ENCODE measurements at regions not wholly inside any gene's neighbourhood (a gene's known extent, or its start where the extent isn't known, plus 50 kb on each side); places are given as distances from the start of the nearest gene placed in this dataset.

- DNase-seq = no peak
- H3K4me3 Mint-ChIP-seq = no peak overlapping the region
- POLR2A ChIA-PET = no interaction called here
- no peak overlapping the region for H3K27ac Mint-ChIP-seq
- no peaks in the 10 kb centered on the region for H3K27me3 Mint-ChIP-seq
- CTCF ChIA-PET = interaction anchor here (0.9 to 6.8 kb wide), 11 partner anchors 11 to 139 kb away, joined by 3 to 88 read pairs (median 5); no protein-coding TSS in a partner anchor
- peaks cover 2% of the 10 kb centered on the region for H3K36me3 Mint-ChIP-seq (ENCODE audit: low read depth)
- peaks cover 47% of the 10 kb centered on the region for H3K4me1 Mint-ChIP-seq
- no peaks in the 10 kb centered on the region for H3K9me3 Mint-ChIP-seq
Measured at GRCh38 chr10:110365356-110366143, 60.8 kb upstream of the SMNDC1 start.

- Mint-ChIP-seq H3K36me3 (ENCODE audit: low read depth) (peaks cover 2% of the 10 kb centered on the region), H3K4me1 (peaks cover 39% of the 10 kb centered on the region), H3K4me3 (no peak overlapping the region), H3K9me3 (no peaks in the 10 kb centered on the region), H3K27ac (no peak overlapping the region), H3K27me3 (no peaks in the 10 kb centered on the region)
- ChIA-PET CTCF (interaction anchor here (1.0 to 6.8 kb wide), 9 partner anchors 10 to 77 kb away, joined by 3 to 88 read pairs (median 4); no protein-coding TSS in a partner anchor), POLR2A (no interaction called here)
- no peak for DNase-seq
Measured at GRCh38 chr10:110366635-110367034, 61.9 kb upstream of the SMNDC1 start.

- no peaks in the 10 kb centered on the region for H3K27me3 Mint-ChIP-seq
- no peak overlapping the region for H3K4me3 Mint-ChIP-seq
- H3K4me1 Mint-ChIP-seq = peaks cover 29% of the 10 kb centered on the region
- no peak overlapping the region for H3K27ac Mint-ChIP-seq
- ChIA-PET POLR2A (no interaction called here), CTCF (interaction anchor here (1.0 to 6.8 kb wide), 4 partner anchors 8 to 13 kb away, joined by 4 to 88 read pairs (median 11); no protein-coding TSS in a partner anchor)
- DNase-seq = no peak
- peaks cover 2% of the 10 kb centered on the region for H3K36me3 Mint-ChIP-seq (ENCODE audit: low read depth)
- no peaks in the 10 kb centered on the region for H3K9me3 Mint-ChIP-seq
Measured at GRCh38 chr10:110368002-110368401, 63.3 kb upstream of the SMNDC1 start.

GRCh38 chr10:110368556-110368955 is 63.8 kb upstream of the SMNDC1 start:
- H3K4me1 Mint-ChIP-seq = peaks cover 24% of the 10 kb centered on the region
- ChIA-PET POLR2A (no interaction called here), CTCF (interaction anchor here (0.7 to 6.8 kb wide), 3 partner anchors 8 to 14 kb away, joined by 3 to 88 read pairs (median 5); no protein-coding TSS in a partner anchor)
- peaks cover under 1% of the 10 kb centered on the region for H3K36me3 Mint-ChIP-seq (ENCODE audit: low read depth)
- H3K4me3 Mint-ChIP-seq = no peak overlapping the region
- H3K9me3 Mint-ChIP-seq = no peaks in the 10 kb centered on the region
- no peak overlapping the region for H3K27ac Mint-ChIP-seq
- no peak for DNase-seq
- H3K27me3 Mint-ChIP-seq = no peaks in the 10 kb centered on the region

GRCh38 chr10:110370006-110370405 is 65.3 kb upstream of the SMNDC1 start:
- Mint-ChIP-seq H3K4me3 (no peak overlapping the region), H3K9me3 (no peaks in the 10 kb centered on the region), H3K27ac (no peak overlapping the region), H3K36me3 (ENCODE audit: low read depth) (no peaks in the 10 kb centered on the region), H3K27me3 (no peaks in the 10 kb centered on the region), H3K4me1 (peaks cover 11% of the 10 kb centered on the region)
- DNase-seq = no peak
- ChIA-PET POLR2A (no interaction called here), CTCF (interaction anchor here (0.9 to 1.4 kb wide), 2 partner anchors 22 to 124 kb away, joined by 3 to 5 read pairs; no protein-coding TSS in a partner anchor)

- POLR2A ChIA-PET = interaction anchor here (0.5 kb wide), 1 partner anchor 18 kb away, joined by 7 read pairs; no protein-coding TSS in a partner anchor
- Mint-ChIP-seq H3K4me3 (no peak overlapping the region), H3K27me3 (no peaks in the 10 kb centered on the region), H3K27ac (no peak overlapping the region), H3K9me3 (no peaks in the 10 kb centered on the region), H3K4me1 (peaks cover 3% of the 10 kb centered on the region), H3K36me3 (ENCODE audit: low read depth) (no peaks in the 10 kb centered on the region)
- CTCF ChIA-PET = interaction anchor here (0.8 to 1.9 kb wide), 9 partner anchors 9 to 33 kb away, joined by 3 to 5 read pairs (median 3); no protein-coding TSS in a partner anchor
- no peak for DNase-seq
Measured at GRCh38 chr10:110372656-110373055, 67.9 kb upstream of the SMNDC1 start.

GRCh38 chr10:110373059-110373458 is 68.3 kb upstream of the SMNDC1 start:
- Mint-ChIP-seq H3K9me3 (no peaks in the 10 kb centered on the region), H3K4me1 (peaks cover 3% of the 10 kb centered on the region), H3K36me3 (ENCODE audit: low read depth) (no peaks in the 10 kb centered on the region), H3K27me3 (no peaks in the 10 kb centered on the region), H3K27ac (no peak overlapping the region), H3K4me3 (no peak overlapping the region)
- POLR2A ChIA-PET = interaction anchor here (0.5 kb wide), 1 partner anchor 18 kb away, joined by 7 read pairs; no protein-coding TSS in a partner anchor
- no peak for DNase-seq
- CTCF ChIA-PET = interaction anchor here (0.9 to 1.9 kb wide), 6 partner anchors 9 to 30 kb away, joined by 3 to 5 read pairs (median 4); no protein-coding TSS in a partner anchor

GRCh38 chr10:110373857-110374654 is 69.3 kb upstream of the SMNDC1 start:
- Mint-ChIP-seq H3K36me3 (ENCODE audit: low read depth) (no peaks in the 10 kb centered on the region), H3K4me1 (no peaks in the 10 kb centered on the region), H3K9me3 (no peaks in the 10 kb centered on the region), H3K27me3 (no peaks in the 10 kb centered on the region), H3K27ac (no peak overlapping the region), H3K4me3 (no peak overlapping the region)
- CTCF ChIA-PET = interaction anchor here (1.4 to 1.7 kb wide), 2 partner anchors 17 kb away, joined by 3 to 5 read pairs; no protein-coding TSS in a partner anchor
- POLR2A ChIA-PET = no interaction called here
- no peak for DNase-seq

- DNase-seq = no peak
- no peaks in the 10 kb centered on the region for H3K27me3 Mint-ChIP-seq
- no peak overlapping the region for H3K27ac Mint-ChIP-seq
- ChIA-PET POLR2A (no interaction called here), CTCF (interaction anchor here (1.4 to 3.5 kb wide), 2 partner anchors 9 to 16 kb away, joined by 3 to 17 read pairs; no protein-coding TSS in a partner anchor)
- H3K4me1 Mint-ChIP-seq = peaks cover 4% of the 10 kb centered on the region
- no peak overlapping the region for H3K4me3 Mint-ChIP-seq
- no peaks in the 10 kb centered on the region for H3K9me3 Mint-ChIP-seq
- H3K36me3 Mint-ChIP-seq (ENCODE audit: low read depth) = no peaks in the 10 kb centered on the region
Measured at GRCh38 chr10:110375121-110375520, 70.4 kb upstream of the SMNDC1 start.

- no peaks in the 10 kb centered on the region for H3K27me3 Mint-ChIP-seq
- H3K27ac Mint-ChIP-seq = no peak overlapping the region
- H3K36me3 Mint-ChIP-seq (ENCODE audit: low read depth) = no peaks in the 10 kb centered on the region
- CTCF ChIA-PET = interaction anchor here (0.8 to 3.5 kb wide), 4 partner anchors 10 to 41 kb away, joined by 3 to 17 read pairs (median 3); no protein-coding TSS in a partner anchor
- H3K9me3 Mint-ChIP-seq = no peaks in the 10 kb centered on the region
- no peak overlapping the region for H3K4me3 Mint-ChIP-seq
- H3K4me1 Mint-ChIP-seq = peaks cover 5% of the 10 kb centered on the region
- POLR2A ChIA-PET = no interaction called here
- DNase-seq = no peak
Measured at GRCh38 chr10:110376021-110376766, 71.5 kb upstream of the SMNDC1 start.

GRCh38 chr10:110376767-110377160 is 72.0 kb upstream of the SMNDC1 start:
- DNase-seq = no peak
- Mint-ChIP-seq H3K9me3 (no peaks in the 10 kb centered on the region), H3K27ac (no peak overlapping the region), H3K36me3 (ENCODE audit: low read depth) (no peaks in the 10 kb centered on the region), H3K4me1 (peaks cover 5% of the 10 kb centered on the region), H3K4me3 (no peak overlapping the region), H3K27me3 (no peaks in the 10 kb centered on the region)
- CTCF ChIA-PET = interaction anchor here (0.8 to 3.5 kb wide), 6 partner anchors 8 to 70 kb away, joined by 3 to 17 read pairs (median 3); no protein-coding TSS in a partner anchor
- POLR2A ChIA-PET = no interaction called here

- ChIA-PET POLR2A (no interaction called here), CTCF (interaction anchor here (1.8 to 3.5 kb wide), 2 partner anchors 12 to 16 kb away, joined by 3 to 17 read pairs; no protein-coding TSS in a partner anchor)
- H3K4me3 Mint-ChIP-seq = no peak overlapping the region
Measured at GRCh38 chr10:110378006-110378405, 73.3 kb upstream of the SMNDC1 start.

More at GRCh38 chr10:110378006-110378405, 73.3 kb upstream of the SMNDC1 start:
- no peaks in the 10 kb centered on the region for H3K9me3 Mint-ChIP-seq
- H3K27me3 Mint-ChIP-seq = no peaks in the 10 kb centered on the region
- H3K27ac Mint-ChIP-seq = no peak overlapping the region
- no peaks in the 10 kb centered on the region for H3K36me3 Mint-ChIP-seq (ENCODE audit: low read depth)
- peaks cover 5% of the 10 kb centered on the region for H3K4me1 Mint-ChIP-seq
- no peak for DNase-seq
